Mesenchymal stem cell (in vitro differentiated cells and primary cell): ENCODE measurements at regions not wholly inside any gene's neighbourhood (a gene's known extent, or its start where the extent isn't known, plus 50 kb on each side); places are given as distances from the start of the nearest gene placed in this dataset.

Source experiments
- DNase-seq: peaks from one replicate; pipeline ENCODE4 v3.0.0-alpha.2; 2013
- H2AFZ ChIP-seq: one replicate; pipeline ENCODE4 v1.6.1; 2013; ENCODE audit warnings: low read depth, mild to moderate bottlenecking, control low read depth, inconsistent platforms, low read length, moderate library complexity
- H2AK5ac ChIP-seq: 2 replicates; pipeline ENCODE4 v1.6.1; 2013; ENCODE audit warnings: low read length, moderate library complexity, mild to moderate bottlenecking, inconsistent platforms; ENCODE audit not compliant: severe bottlenecking
- H2BK120ac ChIP-seq: one replicate; pipeline ENCODE4 v1.6.1; 2013; ENCODE audit warnings: low read depth, mild to moderate bottlenecking, inconsistent platforms, low read length, moderate library complexity
- H2BK12ac ChIP-seq, 2 experiments: one replicate each; pipeline ENCODE4 v1.6.1; 2013; ENCODE audit warnings: inconsistent platforms in 2 of 2, low read length in 2 of 2, mild to moderate bottlenecking in 2 of 2, moderate library complexity in 2 of 2, control low read depth in 1 of 2
- H2BK15ac ChIP-seq: one replicate; pipeline ENCODE4 v1.6.1; 2013; ENCODE audit warnings: mild to moderate bottlenecking, low read depth, inconsistent platforms; ENCODE audit not compliant: poor library complexity, severe bottlenecking
- H2BK5ac ChIP-seq: 2 replicates; pipeline ENCODE4 v1.6.1; 2013; ENCODE audit warnings: low read depth, mild to moderate bottlenecking, low read length, control low read depth, inconsistent platforms; ENCODE audit not compliant: poor library complexity, severe bottlenecking
- H3K14ac ChIP-seq, 2 experiments: one replicate each; pipeline ENCODE4 v1.6.1; 2013; ENCODE audit warnings: inconsistent platforms in 2 of 2, low read length in 2 of 2, control low read depth in 1 of 2, mild to moderate bottlenecking in 1 of 2, moderate library complexity in 1 of 2
- H3K18ac ChIP-seq, 2 experiments: one replicate each; pipeline ENCODE4 v1.6.1; 2013; ENCODE audit warnings: inconsistent platforms in 2 of 2, low read length in 2 of 2, control low read depth in 1 of 2, low read depth in 1 of 2, mild to moderate bottlenecking in 1 of 2
- H3K23ac ChIP-seq, 2 experiments: one replicate each; pipeline ENCODE4 v1.6.1; 2013; ENCODE audit warnings: inconsistent platforms in 2 of 2, low read length in 2 of 2, mild to moderate bottlenecking in 2 of 2, moderate library complexity in 2 of 2, control low read depth in 1 of 2
- H3K27ac ChIP-seq: 2 replicates; pipeline ENCODE4 v1.5.1; 2013; ENCODE audit warnings: mild to moderate bottlenecking, moderate library complexity, low read length, control low read depth, inconsistent platforms; ENCODE audit not compliant: poor library complexity, severe bottlenecking
- H3K27me3 ChIP-seq, 2 experiments: 2 replicates each; pipeline versions ENCODE4 v1.6.1 to v1.7.0; 2013; ENCODE audit warnings: low read length in 2 of 2, mild to moderate bottlenecking in 2 of 2, moderate library complexity in 2 of 2, control low read depth in 1 of 2, inconsistent platforms in 1 of 2; ENCODE audit not compliant: control insufficient read depth in 1 of 2, insufficient read depth in 1 of 2
- H3K36me3 ChIP-seq, 2 experiments: 2 replicates each; pipeline versions ENCODE4 v1.6.1 to v1.7.0; 2013; ENCODE audit warnings: low read length in 2 of 2, control low read depth in 1 of 2, inconsistent platforms in 1 of 2, low read depth in 1 of 2, mild to moderate bottlenecking in 1 of 2; ENCODE audit not compliant: insufficient read depth in 2 of 2, control insufficient read depth in 1 of 2
- H3K4ac ChIP-seq, 2 experiments: one replicate each; pipeline ENCODE4 v1.6.1; 2013; ENCODE audit warnings: inconsistent platforms in 2 of 2, low read length in 2 of 2, mild to moderate bottlenecking in 2 of 2, moderate library complexity in 2 of 2, control low read depth in 1 of 2, low read depth in 1 of 2
- H3K4me1 ChIP-seq: 2 replicates; pipeline ENCODE4 v1.6.1; 2013; ENCODE audit warnings: low read depth, low read length, control low read depth; ENCODE audit not compliant: control insufficient read depth, insufficient read depth
- H3K4me2 ChIP-seq: 2 replicates; pipeline ENCODE4 v1.6.1; 2013; ENCODE audit warnings: low read length, mild to moderate bottlenecking, inconsistent platforms; ENCODE audit not compliant: poor library complexity, severe bottlenecking
- H3K4me3 ChIP-seq, 2 experiments: 2 replicates each; pipeline versions ENCODE4 v1.5.1 to v1.7.0; 2013; ENCODE audit warnings: low read length in 2 of 2, mild to moderate bottlenecking in 2 of 2, control low read depth in 1 of 2, low read depth in 1 of 2; ENCODE audit not compliant: insufficient read depth in 1 of 2
- H3K79me1 ChIP-seq: replicated peaks from 2 replicates; pipeline ENCODE4 v1.6.1; 2013; ENCODE audit warnings: mild to moderate bottlenecking, control low read depth, low read length, inconsistent platforms; ENCODE audit not compliant: poor library complexity, severe bottlenecking
- H3K9ac ChIP-seq: 2 replicates; pipeline ENCODE4 v1.7.0; 2013; ENCODE audit warnings: mild to moderate bottlenecking, low read length, moderate library complexity
- H3K9me3 ChIP-seq: 2 replicates; pipeline ENCODE4 v1.7.0; 2013; ENCODE audit warnings: mild to moderate bottlenecking, low read length; ENCODE audit not compliant: control insufficient read depth
- H4K8ac ChIP-seq: one replicate; pipeline ENCODE4 v1.6.1; 2013; ENCODE audit warnings: inconsistent platforms, mild to moderate bottlenecking, low read length, moderate library complexity
- H4K91ac ChIP-seq: one replicate; pipeline ENCODE4 v1.6.1; 2013; ENCODE audit warnings: mild to moderate bottlenecking, low read length, inconsistent platforms
- WGBS: methylation state at CpG from one replicate; pipeline ENCODE4 v1.1.7; 2013; ENCODE audit warnings: mixed read lengths; 5-methylcytosine and 5-hydroxymethylcytosine counted together

DNA sequence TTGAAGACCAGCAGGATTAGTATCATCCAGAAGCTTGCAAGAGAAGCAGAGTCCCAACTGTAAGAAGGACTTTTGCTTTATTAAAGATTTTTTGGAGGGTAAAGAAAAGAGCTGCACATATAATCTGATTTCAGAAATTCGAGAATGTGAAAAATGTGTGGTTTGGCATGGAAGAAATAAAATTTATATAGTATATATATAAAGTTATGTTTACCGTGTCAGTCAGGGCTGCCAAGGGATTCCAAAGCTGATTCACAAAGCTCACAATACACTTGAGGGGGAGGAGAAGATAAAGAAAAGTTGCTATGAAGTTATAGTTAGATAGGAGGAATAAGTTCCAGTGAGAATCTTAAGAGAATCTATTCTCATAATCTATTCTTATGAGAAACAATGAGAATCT, 231.8 kb upstream of the CACNA2D1 start:
- Histone ChIP-seq H4K8ac (no peak overlapping the region), H3K4ac (no peak overlapping the region), H3K36me3 (no peaks in the 10 kb centered on the region), H2AK5ac (no peak overlapping the region), H3K27ac (no peak overlapping the region), H3K4me3 (no peak overlapping the region), H3K27me3 (no peaks in the 10 kb centered on the region), H2BK15ac (no peak overlapping the region), H3K79me1 (no peaks in the 10 kb centered on the region), H2AFZ (no peak overlapping the region), H3K23ac (no peak overlapping the region), H3K14ac (no peak overlapping the region), H2BK120ac (no peak overlapping the region), H3K18ac (no peak overlapping the region), H2BK12ac (no peak overlapping the region), H2BK5ac (no peak overlapping the region), H3K9ac (no peak overlapping the region), H3K4me2 (no peak overlapping the region), H4K91ac (no peak overlapping the region), H3K9me3 (no peaks in the 10 kb centered on the region), H3K4me1 (peaks cover 1% of the 10 kb centered on the region)
- WGBS: 83% methylated on average over 1 of the region's 2 CpGs
- DNase-seq: no peak

DNA sequence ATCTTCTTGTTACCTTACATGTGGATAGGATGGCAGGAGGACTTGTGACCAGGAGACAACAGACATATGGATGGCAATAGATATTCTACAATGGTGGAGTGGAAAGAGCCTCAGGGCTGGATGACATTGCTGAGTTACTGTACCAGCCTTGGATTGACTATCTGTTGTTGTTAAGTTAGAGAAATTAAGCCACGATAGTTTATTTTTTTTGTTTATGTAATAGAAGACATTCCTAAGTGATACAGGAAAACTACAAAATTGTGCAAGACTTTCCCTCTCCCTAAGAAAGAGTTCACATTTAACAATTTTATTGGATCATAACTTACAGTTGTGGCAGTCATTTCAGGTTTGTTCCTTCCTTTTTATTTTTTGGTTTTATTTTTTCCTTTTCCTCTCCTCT, 230.7 kb upstream of the CACNA2D1 start:
- Histone ChIP-seq H3K4ac (no peak overlapping the region), H4K91ac (no peak overlapping the region), H3K18ac (peak overlapping the region in 1 of 2 experiments; percentile 23), H2BK5ac (no peak overlapping the region), H2BK120ac (no peak overlapping the region), H3K27ac (no peak overlapping the region), H2BK12ac (peak overlapping the region in 1 of 2 experiments; percentile 14), H3K9me3 (no peaks in the 10 kb centered on the region), H2BK15ac (no peak overlapping the region), H3K14ac (no peak overlapping the region), H3K9ac (no peak overlapping the region), H3K79me1 (no peaks in the 10 kb centered on the region), H3K4me3 (no peak overlapping the region), H3K27me3 (no peaks in the 10 kb centered on the region), H3K4me1 (peaks cover 1% of the 10 kb centered on the region), H2AFZ (no peak overlapping the region), H3K23ac (no peak overlapping the region), H4K8ac (no peak overlapping the region), H2AK5ac (no peak overlapping the region), H3K4me2 (no peak overlapping the region), H3K36me3 (no peaks in the 10 kb centered on the region)
- no CpG with 5 or more reads among the region's 1 CpG for WGBS
- peak; percentile 64 for DNase-seq

DNA sequence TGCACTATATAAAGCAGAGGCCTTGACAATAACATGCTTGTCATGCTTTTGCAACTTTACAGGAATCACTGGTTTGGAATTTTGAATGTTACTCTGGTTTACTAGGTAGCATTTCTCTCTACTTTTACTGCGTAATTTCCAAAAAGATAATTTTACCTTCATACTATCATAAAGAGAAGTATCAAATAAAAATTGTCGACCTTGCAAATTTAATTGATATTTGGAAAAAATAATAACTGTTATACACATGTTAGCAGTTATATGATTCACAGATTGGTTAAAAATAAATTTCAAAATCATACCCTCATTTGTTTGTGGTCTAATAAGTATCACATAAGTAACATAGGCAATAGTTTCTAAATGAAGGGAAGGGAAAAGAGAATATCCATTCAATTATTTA, 228.5 kb upstream of the CACNA2D1 start:
- DNase-seq: peak; percentile 8
- Histone ChIP-seq H3K18ac (no peak overlapping the region), H4K8ac (no peak overlapping the region), H2AK5ac (no peak overlapping the region), H2AFZ (no peak overlapping the region), H4K91ac (no peak overlapping the region), H3K14ac (no peak overlapping the region), H3K9me3 (no peaks in the 10 kb centered on the region), H3K4me1 (no peaks in the 10 kb centered on the region), H2BK12ac (no peak overlapping the region), H3K4ac (no peak overlapping the region), H2BK15ac (no peak overlapping the region), H3K27me3 (no peaks in the 10 kb centered on the region), H3K23ac (no peak overlapping the region), H3K36me3 (no peaks in the 10 kb centered on the region), H3K79me1 (no peaks in the 10 kb centered on the region), H3K4me2 (no peak overlapping the region), H2BK5ac (no peak overlapping the region), H3K27ac (no peak overlapping the region), H3K4me3 (no peak overlapping the region), H2BK120ac (no peak overlapping the region), H3K9ac (no peak overlapping the region)
- WGBS: no CpG with 5 or more reads among the region's 2 CpGs

DNA sequence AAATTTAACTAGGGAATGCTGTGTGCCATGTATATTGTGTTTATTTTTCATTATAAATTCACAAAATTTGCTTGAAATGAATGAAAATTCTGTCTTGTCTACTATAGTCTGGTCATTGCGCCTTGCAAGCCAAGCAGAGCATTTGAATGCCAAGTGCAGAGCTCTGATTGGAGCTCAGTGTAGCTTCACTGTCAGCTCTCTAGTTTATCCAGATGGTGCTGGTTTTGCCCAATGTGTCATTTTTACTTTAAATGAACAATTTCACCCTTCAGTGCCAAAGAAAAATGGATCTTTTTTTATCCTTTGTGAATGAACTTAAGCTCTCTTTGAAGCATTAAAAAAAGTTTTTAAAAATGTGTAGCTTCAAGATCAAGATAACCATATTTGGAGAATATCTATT, 225.6 kb upstream of the CACNA2D1 start:
- no peak overlapping the region for H3K18ac ChIP-seq
- H2AK5ac ChIP-seq: no peak overlapping the region
- H3K27ac ChIP-seq: no peak overlapping the region
- no peak overlapping the region for H3K4me2 ChIP-seq
- H3K9ac ChIP-seq: no peak overlapping the region
- H3K4me1 ChIP-seq: no peaks in the 10 kb centered on the region
- no peaks in the 10 kb centered on the region for H3K79me1 ChIP-seq
- no peak overlapping the region for H2BK5ac ChIP-seq
- DNase-seq: no peak
- no peak overlapping the region for H4K8ac ChIP-seq
- no peak overlapping the region for H3K4ac ChIP-seq
- no peaks in the 10 kb centered on the region for H3K36me3 ChIP-seq
- no peak overlapping the region for H2BK120ac ChIP-seq
- no peak overlapping the region for H3K23ac ChIP-seq
- H2BK12ac ChIP-seq: no peak overlapping the region
- H3K27me3 ChIP-seq: no peaks in the 10 kb centered on the region
- no peak overlapping the region for H2AFZ ChIP-seq
- H2BK15ac ChIP-seq: no peak overlapping the region
- H3K14ac ChIP-seq: no peak overlapping the region
- no peak overlapping the region for H4K91ac ChIP-seq
- WGBS: 100% methylated on average over 1 of the region's 1 CpG
- no peaks in the 10 kb centered on the region for H3K9me3 ChIP-seq
- H3K4me3 ChIP-seq: no peak overlapping the region
